ENCODE measurements at regions not wholly inside any gene's neighbourhood (a gene's known extent, or its start where the extent isn't known, plus 50 kb on each side); places are given as distances from the start of the nearest gene placed in this dataset.

DNA sequence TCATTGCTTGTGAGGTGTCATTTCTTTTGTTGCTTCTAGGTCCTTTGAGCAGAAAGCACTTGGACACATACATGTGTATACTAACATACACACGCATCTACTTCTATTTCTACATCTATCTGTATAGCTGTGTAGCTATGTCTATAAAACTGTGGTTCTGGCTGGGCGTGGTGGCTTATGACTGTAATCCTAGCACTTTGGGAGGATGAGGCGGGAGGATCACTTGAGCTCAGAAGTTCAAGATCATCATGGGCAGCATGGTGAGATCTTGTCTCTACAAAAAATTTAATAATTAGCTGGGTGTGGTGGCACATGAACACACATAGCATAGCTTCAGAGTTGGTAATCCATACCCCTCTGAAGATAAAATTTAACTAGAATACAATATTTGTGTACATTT lies 65.0 kb upstream of the MAGI1 start:
- peaks cover 0 to 5% of the 10 kb centered on the region in 2 donors for H3K9me3 ChIP-seq (replicated peaks in 1 of 2; ENCODE audit: control insufficient read depth in 1 of 2, insufficient read depth in 1 of 2, low read length in 2 of 2)

DNA sequence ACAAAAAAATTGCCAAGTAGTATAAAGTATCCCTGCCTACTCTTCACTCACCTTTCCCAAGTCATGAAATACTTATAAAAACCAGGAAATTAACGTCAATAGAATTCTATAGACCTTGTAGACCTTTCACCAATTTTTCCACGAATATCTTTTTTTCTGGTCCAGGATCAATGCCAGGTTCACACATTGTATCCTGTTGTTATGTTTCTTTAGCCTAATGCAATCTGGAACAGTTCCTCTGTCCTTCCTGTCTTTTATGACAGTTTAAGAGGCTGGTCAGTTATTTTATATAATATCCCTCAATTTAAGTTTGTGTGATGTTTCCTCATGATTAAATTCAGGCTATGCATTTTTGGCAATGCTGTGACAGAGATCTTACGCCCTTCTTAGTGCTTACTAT lies 63.2 kb upstream of the MAGI1 start:
- Histone ChIP-seq H3K79me2 (ENCODE audit: insufficient read depth, low read length) (no peaks in the 10 kb centered on the region), H3K9ac (ENCODE audit: insufficient read depth, low read length, poor library complexity, severe bottlenecking) (no peak overlapping the region), H3K27me3 (ENCODE audit: control insufficient read depth in 2 of 2, insufficient read depth in 2 of 2, low read length in 2 of 2) (no peaks in the 10 kb centered on the region), H4K20me1 (ENCODE audit: insufficient read depth, low read length) (no peaks in the 10 kb centered on the region), H3K4me2 (replicated peaks; ENCODE audit: extremely low read depth, low read length, poor library complexity, severe bottlenecking) (no peak overlapping the region), H2AFZ (ENCODE audit: insufficient read depth, low read depth, low read length, poor library complexity, severe bottlenecking) (no peak overlapping the region), H3K36me3 (replicated peaks in 1 of 2; ENCODE audit: control insufficient read depth in 1 of 2, insufficient read depth in 2 of 2, low read length in 2 of 2) (no peaks in the 10 kb centered on the region), H3K4me3 (replicated peaks in 1 of 3; ENCODE audit: low read depth in 2 of 3, low read length in 3 of 3) (no peak overlapping the region), H3K9me3 (replicated peaks in 1 of 2; ENCODE audit: control insufficient read depth in 1 of 2, insufficient read depth in 1 of 2, low read length in 2 of 2) (no peaks in the 10 kb centered on the region), H3K27ac (ENCODE audit: low read depth in 1 of 2, low read length in 2 of 2) (no peak overlapping the region), H3K4me1 (ENCODE audit: control insufficient read depth in 1 of 2, insufficient read depth in 2 of 2, low read length in 2 of 2) (no peaks in the 10 kb centered on the region)
- H3K9me3 Mint-ChIP-seq, result peaks cover 0 to 4% (median 2%) of the 10 kb centered on the region in 7 donors
- no peaks in the 10 kb centered on the region for H3K4me1 Mint-ChIP-seq
- no peak for DNase-seq
- no peaks in the 10 kb centered on the region for H3K36me3 Mint-ChIP-seq
- no peak overlapping the region for H3K4me3 Mint-ChIP-seq
- intact Hi-C loops (cut with micrococcal nuclease), result no loop called here
- 60% methylated on average over 1 of the region's 3 CpGs for WGBS (ENCODE audit: insufficient coverage)
- H3K27ac Mint-ChIP-seq, result no peak overlapping the region
- no peaks in the 10 kb centered on the region for H3K27me3 Mint-ChIP-seq (ENCODE audit: low read depth in 3 of 3)
- TF ChIP-seq, protein P1, sequence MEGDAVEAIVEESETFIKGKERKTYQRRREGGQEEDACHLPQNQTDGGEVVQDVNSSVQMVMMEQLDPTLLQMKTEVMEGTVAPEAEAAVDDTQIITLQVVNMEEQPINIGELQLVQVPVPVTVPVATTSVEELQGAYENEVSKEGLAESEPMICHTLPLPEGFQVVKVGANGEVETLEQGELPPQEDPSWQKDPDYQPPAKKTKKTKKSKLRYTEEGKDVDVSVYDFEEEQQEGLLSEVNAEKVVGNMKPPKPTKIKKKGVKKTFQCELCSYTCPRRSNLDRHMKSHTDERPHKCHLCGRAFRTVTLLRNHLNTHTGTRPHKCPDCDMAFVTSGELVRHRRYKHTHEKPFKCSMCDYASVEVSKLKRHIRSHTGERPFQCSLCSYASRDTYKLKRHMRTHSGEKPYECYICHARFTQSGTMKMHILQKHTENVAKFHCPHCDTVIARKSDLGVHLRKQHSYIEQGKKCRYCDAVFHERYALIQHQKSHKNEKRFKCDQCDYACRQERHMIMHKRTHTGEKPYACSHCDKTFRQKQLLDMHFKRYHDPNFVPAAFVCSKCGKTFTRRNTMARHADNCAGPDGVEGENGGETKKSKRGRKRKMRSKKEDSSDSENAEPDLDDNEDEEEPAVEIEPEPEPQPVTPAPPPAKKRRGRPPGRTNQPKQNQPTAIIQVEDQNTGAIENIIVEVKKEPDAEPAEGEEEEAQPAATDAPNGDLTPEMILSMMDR (IDR thresholded peaks at IDR 0.05), result no peak

More for the DNA sequence above, 65.0 kb upstream of the MAGI1 start:
- no peak overlapping the region for H3K4me2 ChIP-seq (replicated peaks; ENCODE audit: extremely low read depth, low read length, poor library complexity, severe bottlenecking)
- Mint-ChIP-seq H3K27me3 (ENCODE audit: low read depth in 3 of 3) (no peaks in the 10 kb centered on the region), H3K4me3 (no peak overlapping the region), H3K36me3 (no peaks in the 10 kb centered on the region), H3K27ac (no peak overlapping the region), H3K4me1 (no peaks in the 10 kb centered on the region), H3K9me3 (peaks cover 0 to 10% (median 7%) of the 10 kb centered on the region in 7 donors)
- H3K36me3 ChIP-seq (replicated peaks in 1 of 2; ENCODE audit: control insufficient read depth in 1 of 2, insufficient read depth in 2 of 2, low read length in 2 of 2), result no peaks in the 10 kb centered on the region
- H3K4me3 ChIP-seq (replicated peaks in 1 of 3; ENCODE audit: low read depth in 2 of 3, low read length in 3 of 3), result no peak overlapping the region
- intact Hi-C loops (cut with micrococcal nuclease), result no loop called here
- TF ChIP-seq, protein P1 (IDR thresholded peaks at IDR 0.05), result no peak
- no peak for DNase-seq
- WGBS (ENCODE audit: insufficient coverage), result 75% methylated on average over 2 of the region's 3 CpGs
- H4K20me1 ChIP-seq (ENCODE audit: insufficient read depth, low read length), result no peaks in the 10 kb centered on the region
- no peak overlapping the region for H2AFZ ChIP-seq (ENCODE audit: insufficient read depth, low read depth, low read length, poor library complexity, severe bottlenecking)
- H3K27me3 ChIP-seq (ENCODE audit: control insufficient read depth in 2 of 2, insufficient read depth in 2 of 2, low read length in 2 of 2), result no peaks in the 10 kb centered on the region
- H3K4me1 ChIP-seq (ENCODE audit: control insufficient read depth in 1 of 2, insufficient read depth in 2 of 2, low read length in 2 of 2), result no peaks in the 10 kb centered on the region
- no peak overlapping the region for H3K27ac ChIP-seq (ENCODE audit: low read depth in 1 of 2, low read length in 2 of 2)
- H3K79me2 ChIP-seq (ENCODE audit: insufficient read depth, low read length), result no peaks in the 10 kb centered on the region
- no peak overlapping the region for H3K9ac ChIP-seq (ENCODE audit: insufficient read depth, low read length, poor library complexity, severe bottlenecking)

All from CD14-positive monocyte (primary cell).